Fibroblast of the conjunctiva (primary cell): ENCODE measurements at regions not wholly inside any gene's neighbourhood (a gene's known extent, or its start where the extent isn't known, plus 50 kb on each side); places are given as distances from the start of the nearest gene placed in this dataset.
A peak's percentile ranks its signal among the peaks of the same experiment; 100 is the strongest.

ENCODE experiments used
- DNase-seq: peaks from one replicate; pipeline ENCODE4 v3.0.0-alpha.2; 2010; ENCODE audit warnings: low read depth

DNA sequence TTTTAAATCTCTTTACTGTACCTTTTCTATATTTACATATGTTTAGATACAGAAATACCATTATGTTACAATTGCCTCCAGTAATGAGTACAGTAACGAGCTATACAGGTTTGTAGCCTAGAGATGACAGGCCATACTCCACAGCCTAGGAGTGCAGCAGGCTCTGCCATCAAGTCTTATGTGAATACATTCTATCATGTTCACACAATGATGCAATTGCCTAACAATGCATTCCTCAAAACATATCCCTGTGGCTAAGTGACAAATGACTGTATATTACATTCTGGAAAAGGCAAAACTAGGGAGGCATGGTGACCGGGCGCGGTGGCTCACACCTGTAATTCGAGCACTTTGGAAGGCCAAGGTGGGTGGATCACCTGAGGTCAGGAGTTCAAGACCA lies 192.4 kb upstream of the IGF1R start:
- no peak for DNase-seq

DNA sequence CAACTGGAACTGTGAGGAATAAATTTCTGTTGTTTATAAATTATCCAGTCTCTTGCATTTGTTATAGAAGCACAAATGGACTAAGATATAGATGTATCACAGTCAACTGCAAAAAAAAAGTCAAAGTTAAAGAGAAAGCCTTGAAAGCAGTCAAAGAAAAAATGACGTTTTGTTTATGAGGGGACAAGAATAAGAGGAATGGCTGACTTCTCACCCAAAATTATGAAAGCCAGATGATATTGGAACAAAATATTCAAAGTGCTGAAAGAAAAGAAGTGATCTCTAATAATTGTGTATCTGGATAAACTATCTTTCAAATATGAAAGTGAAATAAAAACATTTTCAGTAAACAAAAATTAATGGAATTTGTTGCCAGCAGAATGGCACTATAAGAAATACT lies 171.8 kb upstream of the IGF1R start:
- DNase-seq: no peak

DNA sequence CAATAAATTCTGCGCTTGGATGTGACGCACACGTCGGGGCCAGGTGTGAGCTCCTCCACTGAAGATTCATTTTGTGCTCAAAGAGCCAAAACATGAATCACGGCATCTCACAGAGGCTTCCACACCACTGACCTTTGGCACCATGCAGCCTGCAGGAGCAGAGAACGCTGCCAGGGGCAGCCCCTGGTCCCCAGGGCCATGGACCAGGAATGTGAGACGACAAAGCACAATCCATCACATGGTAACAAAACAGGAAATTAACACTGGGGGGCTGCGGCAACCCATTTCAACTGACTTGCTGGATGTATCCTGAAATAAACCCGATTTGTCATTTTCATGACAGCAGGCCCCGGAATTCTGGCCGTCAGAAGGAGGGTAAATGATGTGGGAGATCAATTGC lies 167.5 kb upstream of the IGF1R start:
- DNase-seq: no peak

DNA sequence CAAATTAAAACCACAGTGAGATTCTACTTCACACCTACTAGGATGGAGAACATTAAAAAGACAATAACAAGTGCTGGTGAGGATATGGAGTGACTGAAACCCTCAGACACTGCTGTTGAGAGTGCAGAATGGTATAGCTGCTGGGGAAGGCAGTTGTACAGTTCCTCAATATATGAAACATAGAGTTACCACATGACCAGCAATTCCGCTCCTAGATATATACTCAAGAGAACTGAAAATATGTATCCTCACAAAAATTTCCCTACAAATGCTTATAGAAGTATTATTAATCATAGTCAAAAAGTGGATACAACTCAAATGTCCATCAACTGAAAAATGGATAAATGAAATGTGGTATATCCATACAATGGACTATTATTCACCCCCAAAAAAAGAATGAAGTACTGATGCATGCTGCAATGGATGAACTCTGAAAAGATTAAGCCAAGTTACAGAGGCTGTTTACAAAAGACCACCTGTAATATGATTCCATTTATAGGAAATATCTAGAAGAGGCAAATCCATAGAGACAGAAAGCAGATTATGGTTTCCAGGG lies 164.7 kb upstream of the IGF1R start:
- no peak for DNase-seq

DNA sequence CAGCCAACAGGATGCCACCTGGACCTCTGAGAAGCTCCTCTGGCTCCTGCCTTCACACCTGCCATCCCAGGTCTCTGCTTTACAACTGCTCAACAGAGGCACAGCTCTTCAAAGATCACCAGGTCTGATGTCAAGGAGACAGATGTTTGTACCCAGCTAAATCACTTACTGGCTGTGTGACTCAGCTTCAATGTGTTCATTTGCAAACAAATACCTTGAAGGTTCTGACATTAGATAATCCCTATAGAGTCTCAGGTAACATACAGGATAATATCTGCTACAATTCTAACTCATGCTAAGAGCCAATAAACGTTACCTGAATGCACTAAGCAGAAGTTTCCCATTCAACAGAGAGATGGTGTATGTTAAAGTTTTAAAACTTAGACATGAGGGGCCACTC lies 163.4 kb upstream of the IGF1R start:
- DNase-seq: no peak

DNA sequence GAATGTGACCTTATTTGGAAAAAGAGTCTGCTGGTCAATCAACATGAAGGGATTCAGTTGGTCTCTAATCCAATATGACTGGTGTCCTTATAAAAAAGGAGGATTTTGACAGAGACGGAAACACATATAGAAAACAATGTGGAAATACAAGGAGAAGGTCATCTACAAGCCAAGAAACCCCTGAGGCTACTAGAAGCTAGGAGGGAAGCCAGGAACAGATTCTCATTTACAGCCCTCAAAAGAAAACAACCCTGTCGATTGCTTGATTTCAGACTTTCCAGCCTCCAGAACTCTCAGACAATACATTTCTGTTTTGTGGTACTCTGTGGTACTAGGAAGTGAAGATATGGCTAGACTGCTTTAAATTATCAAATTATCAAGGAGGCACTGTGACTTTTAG lies 162.9 kb upstream of the IGF1R start:
- DNase-seq: no peak

DNA sequence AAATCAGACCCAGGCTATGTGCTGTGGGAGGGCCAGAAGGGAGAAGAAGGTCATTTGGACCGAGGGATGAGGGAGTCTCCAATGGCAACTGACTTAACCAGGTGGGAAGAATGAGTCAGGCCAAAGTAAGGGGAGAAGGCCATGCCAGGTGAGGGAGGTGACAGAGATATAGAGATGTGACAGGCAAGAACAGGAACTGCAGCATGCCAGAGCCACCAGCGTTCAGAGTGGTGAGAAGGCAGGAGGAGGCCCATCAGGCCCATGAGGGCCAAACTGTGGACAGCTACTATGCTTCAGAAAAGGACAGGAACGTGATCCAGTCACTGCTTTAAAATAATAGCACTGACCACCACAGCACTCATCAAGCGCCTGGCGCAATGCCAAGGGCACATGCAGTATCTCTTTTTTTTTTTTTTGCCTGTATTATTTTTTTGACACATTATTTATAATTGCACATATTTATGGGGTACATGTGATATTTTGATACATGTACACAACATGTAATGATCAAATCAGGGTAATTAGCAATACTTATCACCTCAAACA lies 154.3 kb upstream of the IGF1R start:
- DNase-seq: no peak

DNA sequence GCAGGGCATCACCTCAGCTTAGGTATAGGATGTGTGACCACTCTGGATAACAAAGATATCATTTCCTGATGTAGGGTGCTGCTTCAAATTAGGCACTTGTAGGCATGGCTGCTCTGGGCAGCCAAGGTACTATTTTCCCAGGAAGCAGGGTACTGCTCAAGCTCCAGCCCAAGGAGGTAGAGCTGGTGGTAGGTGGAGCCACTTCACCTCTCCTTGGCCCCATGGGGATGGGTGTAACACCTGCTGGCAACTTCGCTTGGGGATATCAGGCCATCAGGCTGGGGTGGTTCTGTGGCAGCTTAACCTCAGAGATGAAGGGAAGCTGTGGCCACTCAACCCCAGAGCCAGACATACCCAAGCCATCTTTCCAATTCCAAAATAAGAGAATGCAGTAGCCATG lies 147.1 kb upstream of the IGF1R start:
- DNase-seq: no peak

DNA sequence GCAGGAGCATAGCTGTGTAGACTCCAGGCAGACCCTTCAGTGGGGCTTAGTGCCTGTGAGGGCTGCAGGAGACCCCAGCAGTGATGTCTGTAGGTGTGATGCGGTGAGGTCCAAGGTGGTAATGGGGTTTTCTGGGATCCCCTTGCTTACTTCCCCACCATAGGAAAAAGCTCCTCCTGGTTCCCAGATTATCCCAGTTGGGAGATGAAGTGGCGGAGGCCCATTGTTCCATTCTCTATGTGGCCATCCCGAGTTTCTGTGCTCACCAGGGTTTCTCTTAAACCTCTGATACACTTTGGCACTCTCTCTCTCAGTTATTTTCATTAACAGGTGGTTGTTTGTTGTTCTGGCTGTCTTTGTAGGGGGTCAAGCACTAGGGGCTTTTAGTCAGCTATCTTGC lies 146.7 kb upstream of the IGF1R start:
- no peak for DNase-seq

DNA sequence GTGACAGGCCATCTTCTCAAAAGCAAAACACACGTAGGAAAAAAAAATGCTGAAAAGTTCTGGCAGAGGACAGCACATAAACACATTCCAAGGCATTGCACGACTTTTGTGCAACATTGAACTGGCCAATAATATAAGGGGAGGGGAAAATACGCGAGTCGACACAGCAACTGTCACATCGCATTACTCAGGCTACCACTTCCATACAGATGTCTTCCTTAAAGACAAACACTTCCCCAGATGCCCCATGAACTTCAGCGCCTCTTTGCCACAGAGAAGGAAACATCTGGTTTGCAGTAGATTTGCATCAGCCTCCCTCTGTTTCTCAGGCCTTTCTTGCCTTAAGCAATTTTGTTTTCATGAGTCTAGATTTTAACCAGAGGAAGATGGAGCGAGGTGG lies 144.4 kb upstream of the IGF1R start:
- peak; percentile 87 for DNase-seq

DNA sequence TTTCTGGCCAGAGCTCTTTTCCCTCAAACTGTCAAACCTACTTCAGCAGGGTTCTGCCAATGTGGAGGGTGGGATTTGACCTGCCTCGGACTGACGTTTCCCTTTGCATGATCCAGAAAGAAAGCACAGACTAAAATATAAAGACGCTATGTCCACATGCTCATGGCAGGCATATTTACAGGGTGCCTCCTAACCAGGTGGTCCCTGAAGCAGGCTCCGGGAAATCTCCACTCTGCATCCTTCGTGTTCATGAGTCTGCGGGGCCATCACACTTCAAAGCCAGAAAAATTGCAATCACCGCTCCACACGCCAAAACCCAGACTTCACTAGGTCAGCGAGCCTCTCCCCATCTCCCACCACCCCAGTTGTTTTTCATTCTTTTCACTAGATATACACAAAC lies 143.3 kb upstream of the IGF1R start:
- no peak for DNase-seq

DNA sequence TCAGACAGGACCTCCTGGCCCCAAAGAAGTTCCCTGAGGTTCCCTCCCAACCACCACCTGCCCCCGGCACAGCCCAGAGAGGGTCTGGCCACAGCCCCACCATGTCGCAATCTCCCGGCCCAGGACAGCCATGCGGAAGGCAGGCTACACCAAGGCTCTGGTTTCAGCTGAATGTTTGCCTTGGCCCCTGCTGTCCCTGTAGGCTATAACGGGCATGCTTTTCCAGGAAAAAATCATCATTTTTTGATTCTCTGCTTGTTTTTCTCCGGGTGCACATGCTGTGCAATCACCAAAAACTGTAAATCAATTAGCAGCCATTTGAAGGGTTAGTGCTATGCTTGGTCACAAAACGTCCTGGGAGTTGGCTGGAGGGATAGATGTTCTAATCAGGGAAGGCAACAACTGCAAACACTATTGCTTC lies 142.7 kb upstream of the IGF1R start:
- peak; percentile 58 for DNase-seq

DNA sequence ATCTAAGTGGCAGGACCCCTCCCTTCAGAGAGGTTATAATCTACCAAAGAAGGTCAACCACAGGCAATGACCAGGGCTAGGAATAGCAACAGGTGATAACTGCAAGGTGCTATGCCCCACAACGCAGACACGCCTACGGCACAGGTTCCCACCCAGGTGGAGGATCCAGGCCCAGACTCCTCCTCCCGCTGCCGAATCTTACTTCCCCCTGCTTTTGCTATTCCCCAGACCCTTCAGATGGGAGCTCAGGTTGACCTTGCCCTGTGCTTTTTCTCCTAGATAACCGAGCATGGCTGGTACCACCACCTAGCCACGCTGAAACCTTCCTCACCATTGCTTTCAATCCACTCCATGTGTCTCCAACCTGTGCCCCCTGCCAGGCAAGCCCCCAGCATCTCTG lies 142.2 kb upstream of the IGF1R start:
- no peak for DNase-seq

DNA sequence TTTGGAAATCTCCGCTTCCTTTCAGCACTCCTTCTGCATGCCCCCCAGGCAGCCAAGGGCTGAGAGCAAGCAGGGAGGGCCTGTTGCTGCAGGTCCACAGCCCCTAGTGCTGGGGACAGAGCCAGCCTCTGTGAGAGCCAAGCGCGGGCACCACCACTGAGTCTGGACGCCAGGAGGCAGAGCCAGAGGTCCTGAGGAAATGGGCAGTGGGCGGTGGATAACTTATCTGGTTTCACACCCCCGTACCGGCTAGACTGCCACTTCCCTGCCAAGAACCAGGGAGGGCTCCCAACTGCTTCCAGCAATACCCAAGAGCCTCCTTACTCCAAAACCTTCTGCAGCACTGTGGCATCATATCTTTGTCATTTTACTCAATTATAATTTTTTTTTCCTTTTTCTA lies 141.6 kb upstream of the IGF1R start:
- DNase-seq: no peak

DNA sequence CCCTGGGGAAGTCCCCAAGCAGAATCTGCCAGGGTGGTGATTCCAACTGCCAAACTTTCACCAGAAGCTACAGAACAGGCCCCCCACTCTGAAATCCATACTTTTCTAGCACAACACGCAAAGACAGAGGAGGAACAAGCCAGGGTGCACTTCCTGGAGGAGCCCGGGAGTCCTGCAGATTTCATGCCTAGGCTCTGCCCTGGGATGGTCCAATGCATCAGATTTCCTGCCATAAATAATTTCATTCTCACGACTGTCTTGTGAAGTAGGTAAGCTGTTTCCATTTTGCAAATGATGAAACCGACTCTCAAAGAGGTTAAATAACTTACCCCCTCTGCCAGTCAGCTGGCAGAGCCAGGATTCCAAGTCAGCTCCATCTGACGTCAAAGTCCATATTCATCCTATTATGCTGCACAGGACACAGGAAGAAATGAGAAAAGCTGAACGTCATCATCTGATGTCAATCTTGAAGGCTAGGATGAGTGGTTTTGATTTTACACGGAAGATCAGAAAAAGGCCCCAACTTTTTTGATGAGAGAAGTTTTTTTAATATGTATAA lies 134.8 kb upstream of the IGF1R start:
- DNase-seq: no peak

DNA sequence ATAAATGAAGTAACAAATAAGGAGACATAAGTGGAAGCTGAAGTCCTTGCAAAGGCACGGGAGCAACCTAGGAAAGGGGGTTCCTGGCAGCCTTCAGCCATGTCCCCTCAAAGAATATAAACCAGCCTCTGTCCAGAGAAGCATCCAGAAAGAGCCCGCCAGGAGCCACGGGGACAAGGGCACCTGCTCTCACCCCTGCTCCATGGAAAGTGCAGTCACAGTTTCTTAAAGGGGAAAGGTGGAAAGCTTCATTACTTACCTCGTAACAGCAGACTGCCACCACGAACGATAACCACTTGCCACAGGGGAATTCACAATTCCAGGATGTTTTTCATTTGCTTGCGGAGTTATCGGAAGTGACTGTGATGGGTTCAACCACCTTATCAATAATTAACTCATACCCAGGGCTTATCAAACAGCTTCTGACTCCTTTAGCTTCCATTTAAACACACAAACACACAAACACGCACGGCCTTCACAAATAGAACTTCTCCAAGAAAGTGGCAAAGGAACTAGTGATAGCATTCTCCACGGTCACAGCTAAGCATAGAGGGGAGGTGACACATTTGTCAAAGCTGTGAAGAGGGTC lies 134.2 kb upstream of the IGF1R start:
- DNase-seq: no peak

DNA sequence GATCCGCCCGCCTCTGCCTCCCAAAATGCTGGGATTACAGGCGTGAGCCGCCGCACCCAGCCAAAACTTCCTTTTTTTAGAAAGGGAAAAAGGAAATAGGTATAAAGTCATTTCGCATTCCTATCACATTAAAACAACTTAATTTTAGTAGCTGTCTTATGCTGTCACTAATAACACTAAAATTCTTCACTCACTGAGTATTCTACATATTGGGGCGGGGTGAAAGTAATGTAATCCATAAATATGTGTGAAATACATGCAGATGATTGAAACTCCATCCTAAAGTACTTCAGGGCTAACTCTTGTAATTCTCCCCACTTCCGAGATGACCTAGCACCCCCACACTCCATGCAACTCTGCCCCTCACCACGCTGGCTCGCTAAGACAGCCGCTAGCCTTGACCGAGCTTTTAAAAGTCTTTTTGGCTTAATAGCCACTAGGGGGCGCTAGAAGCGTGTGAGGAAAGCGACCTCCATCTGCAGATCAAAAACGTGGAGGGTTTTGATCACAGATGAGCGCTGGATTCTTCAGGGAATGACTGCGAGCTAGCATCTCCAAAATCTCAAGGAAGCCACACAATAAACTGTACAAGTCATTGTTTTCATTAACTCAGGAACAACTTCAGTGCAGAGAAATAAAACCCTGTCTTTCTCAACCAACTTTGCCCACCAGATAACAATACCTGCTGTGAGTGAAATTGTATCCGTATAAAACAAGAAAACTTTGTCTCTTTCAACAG lies 129.3 kb upstream of the IGF1R start:
- DNase-seq: peak; percentile 70

DNA sequence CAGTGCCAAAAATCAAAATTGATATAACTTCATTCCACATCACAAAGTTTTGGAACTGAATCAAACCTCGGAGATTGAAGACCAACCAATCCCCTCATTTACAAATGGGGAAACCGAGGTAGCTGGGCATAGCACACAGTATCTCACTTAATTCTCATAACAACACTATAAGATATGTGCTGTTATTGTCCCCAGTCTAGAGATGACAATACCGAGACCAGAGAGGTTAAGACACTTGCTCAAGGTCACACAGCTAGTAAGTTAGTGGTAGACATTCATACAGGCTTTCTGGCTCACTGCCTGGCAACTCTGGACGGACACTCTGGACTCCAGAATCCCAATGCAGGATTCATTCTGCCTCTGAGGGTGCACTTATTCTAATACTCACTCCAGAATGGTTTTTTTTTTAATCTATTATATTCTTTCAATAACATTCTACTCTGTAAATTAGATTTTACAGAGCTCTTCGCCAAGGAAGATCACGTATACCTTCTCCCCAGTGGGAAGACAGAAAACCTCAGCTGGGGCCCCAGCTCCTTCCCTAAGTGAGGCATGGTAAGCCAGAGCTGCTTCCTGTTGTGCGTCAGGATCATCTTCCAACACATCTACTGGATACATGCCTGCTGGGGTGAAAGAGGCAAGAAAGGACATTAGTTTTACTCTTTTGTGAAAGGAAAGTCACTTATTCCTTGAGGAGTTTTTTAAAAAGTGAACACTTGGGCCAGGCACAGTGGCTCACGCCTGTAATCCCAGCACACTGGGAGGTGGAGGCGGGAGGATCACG lies 128.4 kb upstream of the IGF1R start:
- no peak for DNase-seq

DNA sequence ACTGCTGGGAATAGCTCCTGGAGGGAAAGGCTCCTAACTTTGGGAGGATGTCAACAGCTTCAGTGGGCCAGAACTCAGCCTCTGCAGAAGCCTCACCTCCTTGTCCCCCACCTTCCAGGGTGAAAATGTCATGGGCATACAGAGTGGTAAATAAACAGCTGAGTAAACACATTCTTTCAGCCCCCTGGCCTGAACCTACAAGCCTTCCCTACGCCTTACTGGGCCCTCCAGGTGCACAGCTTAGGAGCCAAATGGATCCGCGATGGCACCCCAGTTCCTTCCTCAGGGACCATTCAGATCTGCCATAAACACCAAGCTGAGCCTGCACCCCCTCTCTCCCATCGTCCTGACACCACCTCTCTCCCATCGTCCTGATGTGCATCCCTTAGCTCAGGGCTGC lies 126.2 kb upstream of the IGF1R start:
- no peak for DNase-seq

DNA sequence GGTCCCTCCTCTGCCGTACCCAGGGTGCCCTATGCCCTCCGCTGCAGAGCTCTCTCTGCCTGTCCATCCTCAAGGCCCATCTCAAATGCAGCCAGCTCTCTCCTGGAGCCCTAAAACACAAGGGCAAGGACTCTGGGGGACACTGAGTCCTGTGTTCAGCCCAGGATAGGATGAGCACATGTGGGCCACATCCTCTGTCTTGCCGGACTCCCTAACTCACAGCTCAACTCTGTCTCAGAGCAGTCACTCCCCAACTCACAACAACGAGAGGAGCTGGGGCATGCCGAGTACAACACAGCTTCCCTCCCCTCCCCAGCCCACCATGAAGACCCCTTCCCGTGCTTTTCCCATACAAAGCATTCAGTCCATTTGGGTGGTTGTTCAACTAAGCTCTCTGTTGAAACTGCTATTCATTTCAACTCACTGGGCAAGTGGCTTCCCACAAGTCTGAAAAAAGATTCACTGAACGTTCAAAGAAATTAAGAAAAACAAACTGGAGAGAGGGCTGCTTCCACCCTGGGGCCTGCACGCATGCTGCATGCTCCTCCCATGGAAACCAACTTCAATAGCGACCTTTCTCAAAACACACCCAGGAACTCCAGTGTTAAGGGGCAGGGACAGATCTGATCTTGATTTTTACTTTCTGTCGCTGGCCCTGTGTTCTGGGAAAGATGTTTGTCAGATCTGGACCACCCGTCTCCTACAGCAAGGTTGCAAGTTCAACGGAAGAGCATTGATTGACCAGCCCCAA lies 124.3 kb upstream of the IGF1R start:
- DNase-seq: no peak

DNA sequence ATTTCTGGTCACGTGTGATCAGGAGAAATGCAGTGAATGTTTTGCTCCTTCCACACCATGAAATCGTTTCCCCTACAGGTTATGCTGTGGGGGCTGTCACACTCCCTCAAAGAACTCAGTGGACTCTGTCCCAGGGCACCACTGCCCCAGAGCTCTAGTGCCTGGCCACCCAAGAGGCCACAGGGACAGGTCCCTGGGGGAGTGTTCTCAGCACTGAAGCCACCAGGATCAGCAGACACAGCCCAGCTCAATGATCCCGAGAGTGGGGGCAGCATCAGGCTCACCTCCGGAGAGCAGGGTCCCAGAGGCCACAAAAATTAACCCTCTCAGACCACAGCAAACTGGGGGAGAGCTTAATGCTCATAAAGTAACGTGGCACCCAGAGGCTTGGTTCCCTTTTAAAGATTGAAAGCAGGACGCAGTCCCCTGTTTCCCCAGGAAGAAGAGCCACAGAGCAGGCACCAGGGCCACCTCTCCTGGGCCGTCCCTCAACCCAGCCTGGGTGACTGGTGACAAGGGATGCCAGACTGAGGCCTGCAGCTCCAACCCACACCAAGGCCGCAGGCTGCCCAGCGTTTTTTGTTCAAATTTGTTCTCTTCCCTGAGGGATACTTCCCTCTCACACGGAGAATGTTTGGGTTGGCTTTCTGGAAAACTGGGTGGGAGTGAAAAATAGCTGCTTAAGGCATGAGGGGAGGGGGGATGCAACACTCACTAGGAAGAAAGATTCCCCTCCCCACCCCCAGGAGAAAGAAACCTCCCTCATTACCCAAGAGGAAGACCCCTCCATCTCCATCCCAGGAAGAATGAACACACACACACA lies 123.3 kb upstream of the IGF1R start:
- DNase-seq: no peak
